GM12864 (cell line): ENCODE measurements at regions not wholly inside any gene's neighbourhood (a gene's known extent, or its start where the extent isn't known, plus 50 kb on each side); places are given as distances from the start of the nearest gene placed in this dataset.

Experiments
- DNase-seq: peaks from one replicate; pipeline ENCODE4 v3.0.0-alpha.2; 2011; ENCODE audit warnings: low read depth
- H3K4me3 ChIP-seq: 2 replicates; pipeline ENCODE4 v1.5.1; 2011; ENCODE audit warnings: mild to moderate bottlenecking, low read depth, low read length, control low read depth
- CTCF ChIP-seq: IDR thresholded peaks from 2 replicates; pipeline ENCODE4 v1.5.1; 2011; ENCODE audit warnings: low read depth, mild to moderate bottlenecking, moderate library complexity, low read length, control low read depth, inconsistent platforms; ENCODE audit errors: missing control alignments

GRCh38 chr1:11387829-11388228 lies 91.1 kb upstream of the DISP3 start:
- no peak for DNase-seq
- H3K4me3 ChIP-seq: no peak overlapping the region
- TF ChIP-seq CTCF: no peak

GRCh38 chr1:11388617-11389016 lies 90.3 kb upstream of the DISP3 start:
- no peak for TF ChIP-seq CTCF
- H3K4me3 ChIP-seq: no peak overlapping the region
- DNase-seq: no peak

GRCh38 chr1:11391327-11391726 lies 87.6 kb upstream of the DISP3 start:
- TF ChIP-seq CTCF: no peak
- DNase-seq: no peak
- H3K4me3 ChIP-seq: no peak overlapping the region

GRCh38 chr1:11391886-11392285 lies 87.1 kb upstream of the DISP3 start:
- TF ChIP-seq CTCF: no peak
- DNase-seq: no peak
- no peak overlapping the region for H3K4me3 ChIP-seq

- TF ChIP-seq CTCF: no peak
- H3K4me3 ChIP-seq: no peak overlapping the region
- no peak for DNase-seq
Observed at GRCh38 chr1:11394592-11395245, 84.2 kb upstream of the DISP3 start.

GRCh38 chr1:11395616-11396015 lies 83.3 kb upstream of the DISP3 start:
- no peak for TF ChIP-seq CTCF
- H3K4me3 ChIP-seq: no peak overlapping the region
- no peak for DNase-seq

GRCh38 chr1:11397151-11397901 lies 81.6 kb upstream of the DISP3 start:
- no peak overlapping the region for H3K4me3 ChIP-seq
- DNase-seq: no peak
- no peak for TF ChIP-seq CTCF
